Nephron progenitor cell (in vitro differentiated cells): ENCODE measurements at regions not wholly inside any gene's neighbourhood (a gene's known extent, or its start where the extent isn't known, plus 50 kb on each side); places are given as distances from the start of the nearest gene placed in this dataset.

ENCODE experiments used
- DNase-seq: peaks from one replicate; pipeline ENCODE4 v3.0.0; 2021
- H3K27ac Mint-ChIP-seq: 2 replicates; pipeline ENCODE4 v1.8.0; 2021; ENCODE audit warnings: mild to moderate bottlenecking, moderate library complexity, mixed read lengths
- H3K27me3 Mint-ChIP-seq: 2 replicates; pipeline ENCODE4 v1.8.0; 2021; ENCODE audit warnings: mild to moderate bottlenecking, low read depth, mixed read lengths; ENCODE audit not compliant: poor library complexity
- H3K36me3 Mint-ChIP-seq: 2 replicates; pipeline ENCODE4 v1.8.0; 2021; ENCODE audit warnings: low read depth, mixed read lengths
- H3K4me1 Mint-ChIP-seq: 2 replicates; pipeline ENCODE4 v1.8.0; 2021; ENCODE audit warnings: mixed read lengths
- H3K4me3 Mint-ChIP-seq: 2 replicates; pipeline ENCODE4 v1.8.0; 2021; ENCODE audit warnings: mild to moderate bottlenecking, moderate library complexity, mixed read lengths
- H3K9me3 Mint-ChIP-seq: 2 replicates; pipeline ENCODE4 v1.8.0; 2021; ENCODE audit warnings: mild to moderate bottlenecking, moderate library complexity, mixed read lengths
- TF ChIP-seq, protein P1 (sequence below): fragments of 200-600 bp; sonication (generic); IDR thresholded peaks from 2 replicates; pipeline ENCODE4 v1.5.0; 2021; ENCODE audit warnings: antibody characterized with exemption

- H3K27ac Mint-ChIP-seq: no peak overlapping the region
- no peaks in the 10 kb centered on the region for H3K27me3 Mint-ChIP-seq
These were observed 105.6 kb upstream of the FSHR start for GRCh38 chr2:49259926-49260325.

GRCh38 chr2:49255409-49255971 lies 101.2 kb upstream of the FSHR start:
- TF ChIP-seq, protein P1, sequence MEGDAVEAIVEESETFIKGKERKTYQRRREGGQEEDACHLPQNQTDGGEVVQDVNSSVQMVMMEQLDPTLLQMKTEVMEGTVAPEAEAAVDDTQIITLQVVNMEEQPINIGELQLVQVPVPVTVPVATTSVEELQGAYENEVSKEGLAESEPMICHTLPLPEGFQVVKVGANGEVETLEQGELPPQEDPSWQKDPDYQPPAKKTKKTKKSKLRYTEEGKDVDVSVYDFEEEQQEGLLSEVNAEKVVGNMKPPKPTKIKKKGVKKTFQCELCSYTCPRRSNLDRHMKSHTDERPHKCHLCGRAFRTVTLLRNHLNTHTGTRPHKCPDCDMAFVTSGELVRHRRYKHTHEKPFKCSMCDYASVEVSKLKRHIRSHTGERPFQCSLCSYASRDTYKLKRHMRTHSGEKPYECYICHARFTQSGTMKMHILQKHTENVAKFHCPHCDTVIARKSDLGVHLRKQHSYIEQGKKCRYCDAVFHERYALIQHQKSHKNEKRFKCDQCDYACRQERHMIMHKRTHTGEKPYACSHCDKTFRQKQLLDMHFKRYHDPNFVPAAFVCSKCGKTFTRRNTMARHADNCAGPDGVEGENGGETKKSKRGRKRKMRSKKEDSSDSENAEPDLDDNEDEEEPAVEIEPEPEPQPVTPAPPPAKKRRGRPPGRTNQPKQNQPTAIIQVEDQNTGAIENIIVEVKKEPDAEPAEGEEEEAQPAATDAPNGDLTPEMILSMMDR: no peak
- H3K27me3 Mint-ChIP-seq: no peaks in the 10 kb centered on the region
- H3K4me3 Mint-ChIP-seq: no peak overlapping the region
- no peak overlapping the region for H3K27ac Mint-ChIP-seq
- no peaks in the 10 kb centered on the region for H3K9me3 Mint-ChIP-seq
- H3K4me1 Mint-ChIP-seq: no peaks in the 10 kb centered on the region
- no peak for DNase-seq
- H3K36me3 Mint-ChIP-seq: no peaks in the 10 kb centered on the region

More at GRCh38 chr2:49259926-49260325, 105.6 kb upstream of the FSHR start:
- H3K36me3 Mint-ChIP-seq: no peaks in the 10 kb centered on the region
- H3K4me1 Mint-ChIP-seq: peaks cover 30% of the 10 kb centered on the region
- no peaks in the 10 kb centered on the region for H3K9me3 Mint-ChIP-seq
- DNase-seq: no peak
- TF ChIP-seq, protein P1: no peak
- H3K4me3 Mint-ChIP-seq: no peak overlapping the region

- Mint-ChIP-seq H3K9me3 (no peaks in the 10 kb centered on the region), H3K4me3 (no peak overlapping the region), H3K27me3 (no peaks in the 10 kb centered on the region), H3K4me1 (no peaks in the 10 kb centered on the region), H3K27ac (no peak overlapping the region), H3K36me3 (no peaks in the 10 kb centered on the region)
- TF ChIP-seq, protein P1: no peak
- DNase-seq: no peak
These were observed 100.1 kb upstream of the FSHR start for GRCh38 chr2:49254401-49254800.

GRCh38 chr2:49251766-49252165 lies 97.5 kb upstream of the FSHR start:
- TF ChIP-seq, protein P1: no peak
- peaks cover 4% of the 10 kb centered on the region for H3K27me3 Mint-ChIP-seq
- no peaks in the 10 kb centered on the region for H3K36me3 Mint-ChIP-seq
- no peak overlapping the region for H3K4me3 Mint-ChIP-seq
- no peaks in the 10 kb centered on the region for H3K4me1 Mint-ChIP-seq
- peaks cover 11% of the 10 kb centered on the region for H3K9me3 Mint-ChIP-seq
- H3K27ac Mint-ChIP-seq: no peak overlapping the region
- DNase-seq: no peak

DNA sequence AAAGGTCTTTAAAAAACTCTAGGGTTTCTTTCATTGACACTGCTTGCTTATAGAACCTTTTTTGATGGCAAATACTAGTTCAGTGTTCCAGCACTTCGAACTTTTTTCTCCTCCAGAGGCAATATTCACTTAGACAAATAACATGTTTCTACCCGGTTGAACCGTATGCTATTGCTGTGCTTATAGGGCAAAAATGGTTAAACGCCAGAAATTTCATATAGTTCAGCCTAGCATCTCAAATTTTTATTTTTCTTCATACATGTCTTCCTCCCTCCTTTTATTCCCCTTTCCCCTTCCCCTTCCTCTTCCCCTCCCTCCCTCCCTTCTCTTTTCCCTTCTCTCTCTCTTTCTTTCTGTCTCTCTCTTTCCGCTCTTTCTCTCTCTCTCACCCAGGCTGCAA lies 96.9 kb upstream of the FSHR start:
- Mint-ChIP-seq H3K27ac (no peak overlapping the region), H3K4me1 (no peaks in the 10 kb centered on the region), H3K9me3 (peaks cover 16% of the 10 kb centered on the region), H3K4me3 (no peak overlapping the region), H3K36me3 (no peaks in the 10 kb centered on the region), H3K27me3 (peaks cover 4% of the 10 kb centered on the region)
- DNase-seq: no peak
- TF ChIP-seq, protein P1: no peak

- DNase-seq: no peak
- Mint-ChIP-seq H3K27me3 (peaks cover 4% of the 10 kb centered on the region), H3K4me3 (no peak overlapping the region), H3K4me1 (no peaks in the 10 kb centered on the region), H3K36me3 (no peaks in the 10 kb centered on the region), H3K9me3 (peaks cover 38% of the 10 kb centered on the region), H3K27ac (no peak overlapping the region)
- TF ChIP-seq, protein P1: no peak
These were observed 94.2 kb upstream of the FSHR start for GRCh38 chr2:49248506-49248905.
